ENCODE measurements at regions not wholly inside any gene's neighbourhood (a gene's known extent, or its start where the extent isn't known, plus 50 kb on each side); places are given as distances from the start of the nearest gene placed in this dataset.

DNA sequence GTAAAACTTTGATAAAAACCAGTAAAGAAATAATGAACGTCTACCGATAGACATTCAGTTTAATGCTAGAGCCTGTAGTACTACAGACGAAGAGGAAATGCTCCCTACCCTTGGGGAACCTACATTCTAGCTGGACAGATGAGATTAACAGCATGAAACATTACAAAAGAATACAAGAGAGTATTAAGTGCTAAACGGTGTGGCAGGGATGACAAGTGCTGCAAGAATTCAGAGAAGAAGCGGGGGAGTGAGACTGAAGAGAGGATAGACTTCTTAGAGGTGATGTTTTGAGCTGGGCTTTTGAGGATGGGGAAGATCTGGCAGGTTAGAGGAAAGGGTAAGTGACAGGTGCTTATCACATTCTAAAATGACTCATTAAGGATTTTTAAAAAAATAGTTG lies 52.6 kb upstream of the ESX1 start:
- DNase-seq (ENCODE audit: low read depth, low spot score), result no peak

DNA sequence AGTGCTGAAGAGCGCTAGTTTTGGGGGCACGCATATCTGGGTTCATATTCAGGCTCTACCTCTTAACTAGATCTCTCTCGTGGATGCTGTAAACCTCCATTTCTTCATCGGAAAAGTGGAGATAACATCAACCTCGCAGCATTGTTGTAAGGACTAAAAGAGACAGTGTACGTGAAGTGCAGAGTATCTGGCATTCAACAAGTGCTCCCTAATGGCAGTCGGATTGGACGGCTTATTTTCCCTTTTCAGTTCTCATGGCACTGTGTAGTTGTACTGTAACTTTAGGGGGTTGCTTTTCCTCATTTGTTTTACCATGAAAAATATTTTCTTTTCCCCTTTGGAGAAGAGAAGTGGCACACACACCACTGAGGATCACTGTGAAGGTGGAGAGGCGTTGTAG lies 51.4 kb upstream of the ESX1 start:
- no peak for DNase-seq (ENCODE audit: low read depth, low spot score)

Measured in brain pericyte (primary cell).